Progenitor cell of endocrine pancreas (in vitro differentiated cells): ENCODE measurements at regions not wholly inside any gene's neighbourhood (a gene's known extent, or its start where the extent isn't known, plus 50 kb on each side); places are given as distances from the start of the nearest gene placed in this dataset.

Source experiments
- DNase-seq: peaks from one replicate; pipeline ENCODE4 v3.0.0; 2021; ENCODE audit warnings: low spot score; ENCODE audit not compliant: unreplicated experiment
- H3K27ac Mint-ChIP-seq: 2 replicates; pipeline ENCODE4 v1.8.0; 2021; ENCODE audit warnings: mild to moderate bottlenecking, moderate library complexity, mixed read lengths
- H3K27me3 Mint-ChIP-seq: 2 replicates; pipeline ENCODE4 v1.8.0; 2021; ENCODE audit warnings: mixed read lengths
- H3K36me3 Mint-ChIP-seq: 2 replicates; pipeline ENCODE4 v1.8.0; 2022; ENCODE audit warnings: mixed read lengths; ENCODE audit not compliant: insufficient read depth
- H3K4me1 Mint-ChIP-seq: 2 replicates; pipeline ENCODE4 v1.8.0; 2021; ENCODE audit warnings: low read depth, mixed read lengths
- H3K4me3 Mint-ChIP-seq: 2 replicates; pipeline ENCODE4 v1.8.0; 2021; ENCODE audit warnings: low read depth, mild to moderate bottlenecking, moderate library complexity, mixed read lengths
- H3K9me3 Mint-ChIP-seq: 2 replicates; pipeline ENCODE4 v1.8.0; 2021; ENCODE audit warnings: low read depth, mixed read lengths
- TF ChIP-seq, protein P1 (sequence below): fragments of 200-600 bp; sonication (generic); IDR thresholded peaks from one replicate; pipeline ENCODE4 v1.5.0; 2021; ENCODE audit warnings: antibody characterized with exemption, mild to moderate bottlenecking; ENCODE audit not compliant: unreplicated experiment

DNA sequence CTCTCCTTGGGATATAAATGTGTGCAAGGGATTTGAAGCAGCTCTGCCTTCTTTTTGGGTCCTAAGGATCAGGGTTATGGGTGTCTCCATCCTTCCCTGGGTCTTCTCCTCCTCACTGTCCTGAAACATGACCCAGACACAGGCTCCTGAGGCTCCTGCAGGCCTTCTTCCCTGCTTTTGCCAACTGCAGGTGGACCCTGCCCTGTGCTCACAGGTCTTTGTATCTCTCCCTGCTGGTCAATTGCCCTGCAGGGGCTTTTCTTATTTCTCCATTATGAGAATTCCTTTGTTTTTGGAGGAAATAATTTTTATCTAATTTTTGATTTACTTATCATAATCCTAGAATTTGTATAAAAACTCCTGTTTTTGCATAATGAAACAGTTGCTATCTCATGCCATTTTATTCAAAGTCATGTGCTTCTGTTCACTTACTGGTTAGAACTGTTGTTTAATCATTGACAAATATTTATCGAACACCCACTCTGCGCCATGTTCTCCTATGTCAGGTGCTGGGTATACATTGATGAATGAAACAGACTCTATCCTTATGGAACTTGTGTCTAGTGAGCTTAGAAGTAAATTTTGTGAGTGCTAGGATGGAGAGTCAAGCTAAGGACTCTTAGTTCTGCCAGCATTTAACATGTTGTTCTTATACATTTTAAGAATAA, 89.7 kb upstream of the TOP3B start:
- Mint-ChIP-seq H3K4me3 (no peak overlapping the region), H3K4me1 (peaks cover 10% of the 10 kb centered on the region), H3K9me3 (no peaks in the 10 kb centered on the region), H3K27ac (no peak overlapping the region), H3K27me3 (peaks cover 78% of the 10 kb centered on the region), H3K36me3 (no peaks in the 10 kb centered on the region)
- TF ChIP-seq, protein P1, sequence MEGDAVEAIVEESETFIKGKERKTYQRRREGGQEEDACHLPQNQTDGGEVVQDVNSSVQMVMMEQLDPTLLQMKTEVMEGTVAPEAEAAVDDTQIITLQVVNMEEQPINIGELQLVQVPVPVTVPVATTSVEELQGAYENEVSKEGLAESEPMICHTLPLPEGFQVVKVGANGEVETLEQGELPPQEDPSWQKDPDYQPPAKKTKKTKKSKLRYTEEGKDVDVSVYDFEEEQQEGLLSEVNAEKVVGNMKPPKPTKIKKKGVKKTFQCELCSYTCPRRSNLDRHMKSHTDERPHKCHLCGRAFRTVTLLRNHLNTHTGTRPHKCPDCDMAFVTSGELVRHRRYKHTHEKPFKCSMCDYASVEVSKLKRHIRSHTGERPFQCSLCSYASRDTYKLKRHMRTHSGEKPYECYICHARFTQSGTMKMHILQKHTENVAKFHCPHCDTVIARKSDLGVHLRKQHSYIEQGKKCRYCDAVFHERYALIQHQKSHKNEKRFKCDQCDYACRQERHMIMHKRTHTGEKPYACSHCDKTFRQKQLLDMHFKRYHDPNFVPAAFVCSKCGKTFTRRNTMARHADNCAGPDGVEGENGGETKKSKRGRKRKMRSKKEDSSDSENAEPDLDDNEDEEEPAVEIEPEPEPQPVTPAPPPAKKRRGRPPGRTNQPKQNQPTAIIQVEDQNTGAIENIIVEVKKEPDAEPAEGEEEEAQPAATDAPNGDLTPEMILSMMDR = no peak
- no peak for DNase-seq

DNA sequence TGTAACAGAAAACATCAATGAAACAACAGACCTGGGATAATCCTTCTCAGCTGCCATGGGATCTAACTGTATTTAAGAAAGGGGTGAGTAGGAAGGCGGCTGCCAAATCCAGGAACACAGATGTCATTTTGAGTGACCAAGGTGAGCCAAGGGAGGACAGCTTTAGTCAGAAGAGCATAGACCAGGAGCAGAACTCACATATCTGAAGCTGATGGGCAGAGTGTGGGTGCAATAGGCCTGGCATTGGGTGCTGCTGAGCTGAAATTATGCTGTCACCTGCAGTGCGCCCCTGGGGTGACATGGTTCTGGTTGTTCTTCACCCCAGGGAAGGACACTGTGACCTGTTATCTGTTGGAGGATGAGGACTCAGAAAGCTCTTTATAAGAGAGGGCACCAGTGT, 88.9 kb upstream of the TOP3B start:
- Mint-ChIP-seq H3K4me1 (peaks cover 10% of the 10 kb centered on the region), H3K4me3 (no peak overlapping the region), H3K27ac (no peak overlapping the region), H3K27me3 (peaks cover 80% of the 10 kb centered on the region), H3K9me3 (no peaks in the 10 kb centered on the region), H3K36me3 (no peaks in the 10 kb centered on the region)
- no peak for DNase-seq
- TF ChIP-seq, protein P1 = no peak

DNA sequence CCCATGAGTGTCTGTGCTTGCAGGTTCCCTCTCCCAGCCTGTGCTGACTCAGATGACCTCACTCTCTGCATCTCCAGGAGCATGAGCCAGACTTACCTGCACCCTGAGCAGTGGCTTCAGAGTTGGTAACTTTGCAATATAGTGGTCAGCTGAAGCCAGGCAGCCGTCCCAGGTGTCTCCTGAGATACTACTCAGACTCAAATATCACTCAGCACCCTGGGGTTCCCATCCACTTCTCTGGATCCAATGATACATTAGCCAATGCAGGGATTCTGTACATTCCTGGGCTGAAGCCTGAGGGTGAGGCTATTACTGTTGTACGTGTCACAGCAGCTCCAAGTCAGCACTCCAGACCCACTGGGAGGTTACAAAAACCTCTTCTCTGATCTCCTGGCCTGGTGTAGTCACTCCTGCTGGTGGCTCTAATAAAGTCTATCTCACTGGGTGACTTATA, 87.8 kb upstream of the TOP3B start:
- Mint-ChIP-seq H3K36me3 (no peaks in the 10 kb centered on the region), H3K4me1 (peaks cover 10% of the 10 kb centered on the region), H3K9me3 (no peaks in the 10 kb centered on the region), H3K27ac (no peak overlapping the region), H3K4me3 (no peak overlapping the region), H3K27me3 (peaks cover 75% of the 10 kb centered on the region)
- no peak for DNase-seq
- TF ChIP-seq, protein P1 = no peak

DNA sequence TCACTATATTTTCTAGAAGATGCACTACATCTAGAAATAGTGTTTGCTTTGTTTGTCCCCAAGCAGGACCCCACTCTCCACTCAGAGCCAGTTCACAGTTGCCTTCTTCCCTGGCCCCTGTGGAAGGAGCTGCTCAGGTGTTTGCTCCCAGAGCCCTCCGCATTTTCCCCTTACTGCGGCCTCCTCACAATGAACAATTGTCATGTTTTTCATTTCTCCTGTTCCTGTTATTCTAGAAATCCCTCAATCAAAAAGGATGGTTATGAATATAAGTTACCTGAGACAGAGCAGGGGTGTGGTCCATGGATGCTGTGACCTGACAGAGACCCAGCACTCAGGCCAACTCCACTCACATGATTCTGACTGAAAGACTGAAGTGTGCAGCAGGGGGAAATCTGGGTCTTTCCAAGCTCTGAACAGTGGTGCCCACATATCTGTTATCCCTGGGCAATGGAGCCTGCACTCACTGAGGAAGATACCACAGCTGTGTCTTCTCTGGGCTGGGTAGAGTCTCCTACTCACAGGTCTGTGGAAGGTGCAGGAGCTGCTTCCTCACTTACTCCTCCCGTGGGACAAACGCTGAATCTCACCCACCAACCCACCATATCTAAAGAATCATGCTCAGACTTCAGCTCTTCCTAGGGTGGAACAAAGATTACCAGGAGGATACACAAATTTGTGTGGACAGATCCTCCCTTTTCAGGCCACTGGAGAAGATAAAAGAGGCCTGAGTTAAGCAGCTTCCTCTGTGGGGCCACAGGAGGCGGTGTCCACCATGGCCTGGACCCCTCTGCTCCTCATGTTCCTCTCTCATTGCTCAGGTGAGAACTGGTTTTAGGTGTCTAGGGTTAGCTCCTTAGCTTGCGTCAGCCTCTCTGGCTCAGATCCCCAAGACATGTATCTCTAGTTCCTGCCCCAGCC, 87.1 kb upstream of the TOP3B start:
- Mint-ChIP-seq H3K4me3 (no peak overlapping the region), H3K4me1 (peaks cover 6% of the 10 kb centered on the region), H3K27ac (no peak overlapping the region), H3K36me3 (no peaks in the 10 kb centered on the region), H3K9me3 (no peaks in the 10 kb centered on the region), H3K27me3 (peaks cover 78% of the 10 kb centered on the region)
- TF ChIP-seq, protein P1 = no peak
- no peak for DNase-seq

DNA sequence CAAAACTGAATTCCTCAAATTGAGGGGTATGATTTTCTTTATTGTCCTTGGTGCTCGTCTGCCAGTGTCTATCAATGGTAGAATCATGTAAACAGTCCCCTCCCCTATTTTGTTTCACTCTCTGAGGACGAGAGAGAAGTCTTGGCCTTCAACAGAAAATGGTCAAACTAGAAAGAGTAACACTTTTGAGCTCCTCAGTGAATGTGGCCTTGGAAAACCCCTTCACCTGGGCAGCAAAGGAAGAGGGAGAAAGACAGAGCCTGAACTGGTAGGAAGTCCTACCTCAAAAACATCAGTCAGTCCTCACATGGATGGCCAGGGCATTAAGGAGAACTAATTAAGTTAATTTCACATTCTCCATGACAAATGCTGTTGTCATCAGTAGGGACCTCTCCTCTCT, 86.1 kb upstream of the TOP3B start:
- DNase-seq = no peak
- H3K27ac Mint-ChIP-seq = no peak overlapping the region
- peaks cover 73% of the 10 kb centered on the region for H3K27me3 Mint-ChIP-seq
- no peak overlapping the region for H3K4me3 Mint-ChIP-seq
- TF ChIP-seq, protein P1 = no peak
- no peaks in the 10 kb centered on the region for H3K36me3 Mint-ChIP-seq
- no peaks in the 10 kb centered on the region for H3K9me3 Mint-ChIP-seq
- no peaks in the 10 kb centered on the region for H3K4me1 Mint-ChIP-seq
